Activated CD8-positive, alpha-beta memory T cell treated with anti-CD3 and anti-CD28 coated beads for 48 hours (primary cell): ENCODE measurements at regions not wholly inside any gene's neighbourhood (a gene's known extent, or its start where the extent isn't known, plus 50 kb on each side); places are given as distances from the start of the nearest gene placed in this dataset.
"Not testable (repeated sequence)": the region's sequence is repeated elsewhere in the genome, so short reads cannot be mapped to it uniquely, and the experiment has no call there.

Source experiments
- DNase-seq, 3 experiments: peaks; one replicate each; pipeline ENCODE4 v3.0.0-alpha.2; 2020; ENCODE audit warnings: low read depth in 2 of 3, low spot score in 2 of 3

DNA sequence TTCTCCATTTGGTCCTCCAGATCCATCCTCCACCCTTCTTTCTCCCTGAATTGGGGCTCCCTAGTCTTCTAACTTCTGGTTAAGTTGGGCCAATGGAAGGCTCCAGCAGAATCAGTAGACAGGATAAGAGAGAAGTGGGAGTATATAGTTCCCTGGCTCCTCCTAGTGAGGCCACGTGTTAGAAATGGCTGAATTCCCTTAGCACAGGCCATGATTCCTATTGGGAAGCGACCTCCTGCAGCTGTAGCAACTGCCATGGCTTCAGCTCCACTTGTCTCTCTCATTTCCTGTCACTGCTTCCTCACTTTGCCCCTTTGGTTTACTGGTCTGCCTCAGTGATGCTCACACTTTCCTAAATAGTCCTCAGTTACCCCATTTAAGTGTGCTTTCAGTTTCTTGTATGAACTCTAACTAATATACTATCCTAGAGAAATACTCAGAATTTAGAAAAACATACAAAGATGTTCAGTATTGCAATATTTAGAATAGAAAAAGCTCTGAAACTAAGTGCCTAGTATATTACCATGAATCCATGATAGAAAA lies 104.8 kb upstream of the SMARCA2 start:
- DNase-seq = no peak

- DNase-seq = no peak
Measured at GRCh38 chr9:1913631-1914330, 101.4 kb upstream of the SMARCA2 start.

DNA sequence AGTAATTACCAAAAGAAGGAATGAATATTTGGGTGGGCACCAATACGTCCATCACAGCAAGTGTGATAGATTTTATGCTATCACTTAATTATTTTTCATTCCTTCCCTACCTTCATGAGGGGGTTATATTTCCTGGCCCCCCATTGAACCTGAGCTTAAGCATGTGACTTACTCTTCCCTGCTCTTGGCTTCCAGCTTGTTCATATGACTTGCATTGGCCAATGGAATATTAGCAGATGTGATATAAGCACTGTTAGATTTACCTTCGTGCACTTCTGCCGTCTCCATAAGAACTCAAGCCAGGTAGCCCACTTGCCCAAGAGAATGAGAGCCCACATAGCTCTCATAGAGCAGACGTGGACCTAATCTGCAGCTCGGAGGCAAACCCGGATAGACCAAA lies 99.1 kb upstream of the SMARCA2 start:
- DNase-seq = no peak

GRCh38 chr9:1916655-1917054 lies 98.5 kb upstream of the SMARCA2 start:
- no peak for DNase-seq

GRCh38 chr9:1917396-1917935 lies 97.7 kb upstream of the SMARCA2 start:
- DNase-seq = no peak

DNA sequence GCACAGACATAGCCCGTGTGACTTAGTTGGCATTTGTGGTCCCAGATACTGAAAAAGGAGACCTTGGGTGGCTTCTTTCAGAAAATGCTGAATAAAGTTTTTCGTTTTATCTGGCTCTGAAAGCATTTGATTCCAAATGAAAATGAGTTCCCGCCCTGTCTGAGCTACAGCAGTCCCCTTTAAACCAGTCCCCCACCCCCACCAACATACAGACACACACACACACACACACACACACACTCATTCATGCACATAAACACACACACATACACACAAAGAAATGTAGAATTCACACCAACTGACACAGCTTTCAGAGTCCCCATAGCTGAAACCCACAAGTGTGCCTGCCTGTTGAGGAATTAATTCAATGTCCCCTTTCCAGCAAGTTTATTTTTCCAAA lies 97.0 kb upstream of the SMARCA2 start:
- no peak for DNase-seq

DNA sequence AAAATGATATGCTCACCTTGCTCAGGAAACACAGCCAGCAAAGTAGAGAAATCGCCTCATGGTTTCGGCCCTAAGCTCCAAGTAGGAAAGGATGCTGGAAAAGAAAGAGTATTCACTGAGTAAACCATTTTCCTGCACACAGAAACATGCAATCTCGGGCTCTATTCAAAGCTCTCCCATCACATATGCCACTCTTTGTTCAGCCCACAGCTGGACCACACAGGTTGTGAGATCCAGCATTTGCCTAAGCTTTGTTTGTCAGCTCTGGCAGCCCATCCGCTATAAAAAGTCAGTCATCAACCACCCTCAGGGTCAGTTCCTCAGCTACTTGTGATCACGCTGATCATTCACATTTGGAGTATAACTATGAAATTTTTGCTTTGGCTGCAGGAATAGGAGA lies 96.5 kb upstream of the SMARCA2 start:
- DNase-seq = no peak

DNA sequence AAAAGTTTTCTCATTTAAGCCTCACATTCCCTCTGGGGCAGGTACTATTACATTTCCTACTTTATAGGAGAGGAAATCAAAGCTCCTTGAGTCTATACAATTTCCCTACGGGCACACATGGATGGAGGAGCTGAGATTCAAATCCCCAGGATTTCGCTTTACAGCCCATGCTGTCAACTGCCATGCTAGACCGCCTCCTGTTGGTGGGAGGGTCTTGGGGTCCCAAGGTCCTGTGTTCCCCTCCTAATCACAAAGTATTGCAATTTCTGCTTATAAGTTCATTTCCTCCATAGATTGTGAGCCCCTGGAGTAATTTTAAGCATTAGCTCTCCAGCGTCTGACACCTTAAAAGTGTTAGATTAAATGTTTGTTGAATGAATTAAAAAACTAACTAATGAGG lies 95.9 kb upstream of the SMARCA2 start:
- no peak for DNase-seq

- no peak for DNase-seq
Measured at GRCh38 chr9:1920386-1920785, 94.8 kb upstream of the SMARCA2 start.

- no peak for DNase-seq
Measured at GRCh38 chr9:1922026-1922425, 93.1 kb upstream of the SMARCA2 start.

DNA sequence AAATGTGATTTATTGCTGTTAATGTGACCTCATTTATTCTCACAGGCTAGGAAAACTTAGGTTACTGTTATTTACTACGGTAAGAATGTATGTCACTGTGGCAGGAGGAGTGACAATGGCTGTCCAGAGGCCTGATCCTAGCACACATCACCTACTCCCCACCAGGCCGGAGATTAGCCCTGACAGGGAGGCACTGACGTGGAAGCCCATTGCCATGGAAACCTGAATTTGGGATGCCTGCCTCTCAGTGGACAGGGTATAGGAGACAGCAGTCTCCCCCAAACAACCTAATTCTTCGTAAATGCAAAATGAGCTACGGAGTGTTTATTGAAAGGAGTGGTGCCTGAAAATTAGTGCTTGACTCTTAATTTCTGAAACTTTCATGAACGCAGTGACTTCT lies 87.6 kb upstream of the SMARCA2 start:
- DNase-seq = no peak

- no peak for DNase-seq
Measured at GRCh38 chr9:1929134-1929533, 86.0 kb upstream of the SMARCA2 start.

DNA sequence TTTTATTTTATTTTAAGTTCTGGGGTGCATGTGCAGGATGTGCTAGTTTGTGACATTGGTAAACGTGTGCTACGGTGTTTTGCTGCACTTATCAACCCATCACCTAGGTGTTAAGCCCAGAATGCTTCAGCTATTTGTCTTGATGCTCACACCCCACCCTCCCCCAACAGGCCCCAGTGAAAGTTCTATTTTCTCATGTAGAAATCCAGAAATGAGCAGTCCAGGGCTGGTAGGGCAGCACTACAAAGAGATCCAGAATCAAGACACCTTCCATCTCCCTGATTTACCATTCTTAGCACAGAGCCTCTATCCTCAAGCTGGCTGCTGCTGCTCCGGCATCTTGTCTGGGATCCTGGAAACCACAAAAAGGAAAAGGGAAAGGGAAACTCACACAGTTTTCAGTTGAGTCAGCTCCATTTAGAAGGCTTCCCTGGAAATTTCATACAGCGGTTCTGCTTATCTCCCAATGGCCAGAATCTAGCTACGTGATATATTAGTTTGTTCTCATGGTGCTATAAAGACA lies 85.4 kb upstream of the SMARCA2 start:
- no peak for DNase-seq

DNA sequence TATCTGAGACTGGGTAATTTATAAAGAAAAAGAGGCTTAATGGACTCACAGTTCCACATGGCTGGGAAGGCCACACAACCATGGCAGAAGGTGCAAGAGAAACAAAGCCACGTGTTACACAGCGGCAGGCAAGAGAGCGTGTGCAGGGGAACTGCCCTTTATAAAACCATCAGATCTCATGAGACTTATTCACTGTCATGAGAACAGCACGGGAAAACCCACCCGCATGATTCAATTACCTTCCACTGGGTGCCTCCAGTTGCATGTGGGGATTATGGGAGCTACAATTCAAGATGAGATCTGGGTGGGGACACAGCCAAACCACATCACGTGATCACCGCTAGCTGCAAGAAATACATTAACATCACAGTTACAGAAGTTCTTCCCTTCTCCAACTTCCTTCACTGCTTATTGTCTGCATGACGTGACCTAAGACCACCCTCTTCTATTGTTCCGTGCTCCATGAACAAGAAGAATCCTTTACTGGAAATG lies 84.9 kb upstream of the SMARCA2 start:
- DNase-seq = not testable (repeated sequence)

GRCh38 chr9:1938135-1938534 lies 77.0 kb upstream of the SMARCA2 start:
- no peak for DNase-seq

DNA sequence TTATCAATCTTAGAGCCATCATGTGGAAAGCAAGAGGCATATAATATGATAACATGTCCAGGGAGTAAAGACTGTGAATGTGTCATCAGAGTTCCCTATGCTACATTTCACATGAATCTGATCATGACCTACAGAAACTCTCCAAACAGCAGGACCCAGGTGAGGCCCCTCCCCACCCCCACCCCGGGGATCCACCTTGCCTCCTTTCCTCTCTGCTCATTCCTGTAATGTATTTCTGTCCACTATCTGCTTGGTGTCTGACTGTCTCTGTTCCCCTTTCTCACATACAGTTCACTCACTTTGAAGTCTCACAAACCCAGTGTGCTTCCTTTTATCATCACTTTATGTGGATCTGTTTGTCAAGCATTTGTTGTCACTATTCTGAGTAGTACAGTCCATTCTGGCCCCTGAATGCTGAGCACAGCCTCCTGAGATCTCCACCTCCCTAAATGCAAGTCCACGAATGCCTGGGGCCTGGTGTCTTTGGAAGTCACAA lies 76.4 kb upstream of the SMARCA2 start:
- no peak for DNase-seq

GRCh38 chr9:1939466-1939865 lies 75.7 kb upstream of the SMARCA2 start:
- no peak for DNase-seq

GRCh38 chr9:1939926-1940368 lies 75.2 kb upstream of the SMARCA2 start:
- peak in 1 of 3 experiments; percentile 5 for DNase-seq

- no peak for DNase-seq
Measured at GRCh38 chr9:1941989-1942388, 73.2 kb upstream of the SMARCA2 start.

- no peak for DNase-seq
Measured at GRCh38 chr9:1946526-1947283, 68.4 kb upstream of the SMARCA2 start.

DNA sequence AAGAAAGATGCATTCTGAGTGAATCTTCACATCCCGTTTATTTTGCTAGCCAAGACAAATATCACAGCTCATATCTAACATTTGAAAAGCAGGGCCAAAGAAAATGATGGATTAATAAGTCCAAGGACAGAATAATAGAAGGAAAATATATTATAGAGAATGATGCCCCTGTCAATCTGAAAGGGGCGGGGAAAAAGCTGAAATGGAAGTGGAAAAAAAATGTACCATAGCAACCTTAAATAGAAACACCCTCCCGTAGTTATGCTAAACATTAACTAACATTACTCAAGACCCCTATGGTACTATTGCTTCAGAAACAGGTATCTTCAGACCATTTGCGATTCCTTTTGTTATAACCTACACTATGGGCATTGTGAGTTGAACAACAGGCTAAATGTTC lies 67.7 kb upstream of the SMARCA2 start:
- no peak for DNase-seq

GRCh38 chr9:1948541-1948940 lies 66.6 kb upstream of the SMARCA2 start:
- no peak for DNase-seq
